ENCODE measurements at regions not wholly inside any gene's neighbourhood (a gene's known extent, or its start where the extent isn't known, plus 50 kb on each side); places are given as distances from the start of the nearest gene placed in this dataset.

DNA sequence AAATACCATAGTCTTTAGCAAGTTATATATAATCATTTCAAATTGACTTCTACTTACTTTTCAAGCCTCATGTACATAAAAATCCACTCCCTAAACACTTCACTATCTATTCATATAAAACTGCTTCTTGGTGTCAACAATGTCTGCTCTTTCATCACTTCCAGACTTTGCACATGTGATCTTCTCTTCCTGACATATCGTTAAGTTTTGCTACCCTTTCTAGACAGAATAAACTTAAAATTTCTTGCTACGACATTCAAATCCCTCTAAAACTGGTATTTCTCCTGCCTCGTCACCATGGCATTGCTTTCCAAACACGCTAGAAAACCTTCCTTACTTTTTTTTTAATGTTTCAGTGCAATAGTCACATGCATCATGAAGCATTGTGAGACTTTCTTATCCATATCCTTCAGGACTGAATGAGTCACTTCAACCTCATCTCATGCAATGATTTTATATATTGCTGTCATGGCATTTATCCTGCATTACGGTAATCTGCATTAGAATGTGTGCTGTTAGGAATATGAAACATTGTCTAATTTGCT lies 122.8 kb downstream of the GMNC start:
- intact Hi-C loops (cut with micrococcal nuclease): no loop called here
- ChIA-PET CTCF (no interaction called here), POLR2A (no interaction called here)
- no peaks in the 10 kb centered on the region for H3K4me1 Mint-ChIP-seq
- DNase-seq (no peak), ATAC-seq (ENCODE audit: low read depth) (no peak)
- no peaks in the 10 kb centered on the region for H3K27me3 Mint-ChIP-seq
- H3K36me3 Mint-ChIP-seq (ENCODE audit: low read depth): no peaks in the 10 kb centered on the region
- H3K27ac Mint-ChIP-seq: no peak overlapping the region
- no peak overlapping the region for H3K4me3 Mint-ChIP-seq
- no peaks in the 10 kb centered on the region for H3K9me3 Mint-ChIP-seq
- no peak for TF ChIP-seq CTCF (IDR thresholded peaks at IDR 0.05)

GRCh38 chr3:190738636-190739155 lies 123.8 kb downstream of the GMNC start:
- POLR2A ChIA-PET: no interaction called here
- Mint-ChIP-seq H3K4me1 (no peaks in the 10 kb centered on the region), H3K27ac (no peak overlapping the region), H3K9me3 (no peaks in the 10 kb centered on the region), H3K27me3 (no peaks in the 10 kb centered on the region), H3K4me3 (no peak overlapping the region), H3K36me3 (ENCODE audit: low read depth) (no peaks in the 10 kb centered on the region)
- intact Hi-C loops (cut with micrococcal nuclease): no loop called here
- TF ChIP-seq CTCF (IDR thresholded peaks at IDR 0.05): no peak
- CTCF ChIA-PET: no interaction called here
- ATAC-seq (ENCODE audit: low read depth): no peak
- no peak for DNase-seq

- no peaks in the 10 kb centered on the region for H3K9me3 Mint-ChIP-seq
Measured at GRCh38 chr3:190737446-190737845, 125.0 kb downstream of the GMNC start.

GRCh38 chr3:190734490-190734889 lies 128.0 kb downstream of the GMNC start:
- no peaks in the 10 kb centered on the region for H3K27me3 Mint-ChIP-seq
- intact Hi-C loops (cut with micrococcal nuclease): no loop called here
- no peaks in the 10 kb centered on the region for H3K4me1 Mint-ChIP-seq
- ChIA-PET POLR2A (no interaction called here), CTCF (no interaction called here)
- no peak for DNase-seq
- no peaks in the 10 kb centered on the region for H3K36me3 Mint-ChIP-seq (ENCODE audit: low read depth)
- no peak overlapping the region for H3K27ac Mint-ChIP-seq
- no peak for TF ChIP-seq CTCF (IDR thresholded peaks at IDR 0.05)
- H3K9me3 Mint-ChIP-seq: no peaks in the 10 kb centered on the region
- H3K4me3 Mint-ChIP-seq: no peak overlapping the region
- no peak for ATAC-seq (ENCODE audit: low read depth)

More at GRCh38 chr3:190737446-190737845, 125.0 kb downstream of the GMNC start:
- CTCF ChIA-PET: no interaction called here
- intact Hi-C loops (cut with micrococcal nuclease): no loop called here
- no peak for TF ChIP-seq CTCF (IDR thresholded peaks at IDR 0.05)
- DNase-seq (no peak), ATAC-seq (ENCODE audit: low read depth) (no peak)
- no peaks in the 10 kb centered on the region for H3K36me3 Mint-ChIP-seq (ENCODE audit: low read depth)
- no peak overlapping the region for H3K27ac Mint-ChIP-seq
- POLR2A ChIA-PET: no interaction called here
- H3K4me3 Mint-ChIP-seq: no peak overlapping the region
- H3K27me3 Mint-ChIP-seq: no peaks in the 10 kb centered on the region
- no peaks in the 10 kb centered on the region for H3K4me1 Mint-ChIP-seq

DNA sequence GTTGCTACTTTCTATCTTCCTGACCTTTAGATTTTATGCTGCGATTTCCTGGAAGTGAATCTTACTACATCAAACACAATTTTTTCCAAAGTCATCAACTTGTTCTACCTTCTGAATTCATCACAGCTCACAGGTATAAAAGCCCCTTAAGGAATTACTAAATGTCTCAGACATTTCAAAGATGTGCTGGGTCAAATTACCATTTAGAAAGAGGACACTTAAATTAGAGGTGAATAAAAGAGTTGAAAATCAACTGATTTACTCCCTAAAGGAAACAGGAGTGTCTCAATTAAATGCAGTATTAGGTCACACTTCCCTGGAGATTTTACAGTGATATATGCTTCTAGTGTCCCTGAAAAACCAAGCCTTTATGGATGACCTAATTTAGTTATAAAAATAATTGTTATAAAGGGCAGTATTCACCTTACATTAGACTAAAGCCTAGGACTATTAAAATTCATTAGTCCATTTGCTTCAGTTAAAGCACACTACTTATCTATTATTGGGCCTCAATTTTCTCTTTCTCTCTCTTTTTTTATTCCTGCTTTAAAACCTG lies 128.8 kb downstream of the GMNC start:
- ChIA-PET CTCF (no interaction called here), POLR2A (no interaction called here)
- ATAC-seq (ENCODE audit: low read depth) (no peak), DNase-seq (no peak)
- Mint-ChIP-seq H3K4me3 (no peak overlapping the region), H3K36me3 (ENCODE audit: low read depth) (no peaks in the 10 kb centered on the region), H3K27me3 (no peaks in the 10 kb centered on the region), H3K9me3 (no peaks in the 10 kb centered on the region), H3K4me1 (no peaks in the 10 kb centered on the region), H3K27ac (no peak overlapping the region)
- intact Hi-C loops (cut with micrococcal nuclease): no loop called here
- no peak for TF ChIP-seq CTCF (IDR thresholded peaks at IDR 0.05)
